Stimulated activated CD4-positive, alpha-beta T cell treated with anti-CD3 and anti-CD28 coated beads, Interleukin-2, amount 100 ng/mL, for 4 hours (primary cell): ENCODE measurements at regions not wholly inside any gene's neighbourhood (a gene's known extent, or its start where the extent isn't known, plus 50 kb on each side); places are given as distances from the start of the nearest gene placed in this dataset.

Experiments used
- DNase-seq: peaks from one replicate; pipeline ENCODE4 v3.0.0-alpha.2; 2020; ENCODE audit warnings: low read depth

- DNase-seq: no peak
These were observed 186.2 kb downstream of the SNAPC1 start for GRCh38 chr14:61948376-61948775.

- DNase-seq: no peak
These were observed 188.1 kb downstream of the SNAPC1 start for GRCh38 chr14:61950340-61950739.

DNA sequence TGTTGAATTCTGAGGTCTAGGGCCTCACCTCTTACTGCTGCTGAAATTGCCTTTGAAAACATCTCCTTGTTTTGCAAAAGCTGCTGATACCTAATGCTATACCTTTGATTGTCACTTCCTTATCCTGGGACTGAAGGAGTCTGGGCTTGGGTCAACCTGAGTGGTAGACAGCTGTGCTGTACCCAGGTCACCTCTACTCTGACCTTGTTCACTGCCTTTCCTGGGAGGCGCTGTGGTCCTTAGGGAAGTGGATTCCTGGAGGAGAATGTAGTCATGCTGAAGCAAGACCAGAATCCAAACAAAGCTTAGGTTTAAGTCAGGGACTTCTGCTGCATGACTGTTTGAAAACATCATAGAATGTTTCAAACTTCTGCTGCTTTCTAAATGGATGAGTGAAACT is 191.4 kb downstream of the SNAPC1 start:
- DNase-seq: no peak

DNA sequence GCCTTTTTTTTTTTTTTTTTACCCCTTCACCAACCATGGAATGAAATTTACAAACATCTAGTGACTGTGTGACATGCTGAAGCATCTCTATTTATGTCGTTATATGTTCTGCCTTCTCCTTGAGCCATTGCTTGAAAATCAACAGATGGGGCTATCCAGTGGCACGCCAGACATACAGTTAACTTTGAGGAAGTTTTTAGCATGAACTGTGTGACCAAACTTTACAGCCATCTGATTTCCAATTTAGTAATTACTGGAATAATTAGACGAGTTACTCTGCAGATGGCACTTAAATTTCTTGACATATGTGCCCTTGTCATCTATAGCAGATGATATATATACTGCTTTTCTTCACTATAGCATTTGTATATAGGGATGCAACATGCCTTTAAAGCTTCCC is 192.1 kb downstream of the SNAPC1 start:
- DNase-seq: no peak

DNA sequence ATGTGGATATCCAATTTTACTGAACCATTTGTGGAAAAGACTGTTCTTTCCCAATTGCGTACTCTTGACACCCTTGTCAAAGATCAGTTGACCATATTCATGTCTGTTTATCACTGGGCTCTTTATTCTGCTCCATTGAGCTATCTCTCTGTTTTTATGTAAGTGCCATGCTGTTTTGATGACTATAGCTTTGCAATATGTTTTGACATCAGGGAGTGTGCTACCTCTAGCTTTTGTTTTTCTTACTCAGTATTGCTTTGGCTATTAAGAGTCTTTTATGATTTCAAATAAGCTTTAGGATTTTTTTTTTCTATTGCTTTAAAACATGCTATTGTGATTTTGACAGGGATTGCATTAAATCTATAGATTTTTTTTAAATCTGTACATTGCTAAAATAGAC is 194.3 kb downstream of the SNAPC1 start:
- no peak for DNase-seq

DNA sequence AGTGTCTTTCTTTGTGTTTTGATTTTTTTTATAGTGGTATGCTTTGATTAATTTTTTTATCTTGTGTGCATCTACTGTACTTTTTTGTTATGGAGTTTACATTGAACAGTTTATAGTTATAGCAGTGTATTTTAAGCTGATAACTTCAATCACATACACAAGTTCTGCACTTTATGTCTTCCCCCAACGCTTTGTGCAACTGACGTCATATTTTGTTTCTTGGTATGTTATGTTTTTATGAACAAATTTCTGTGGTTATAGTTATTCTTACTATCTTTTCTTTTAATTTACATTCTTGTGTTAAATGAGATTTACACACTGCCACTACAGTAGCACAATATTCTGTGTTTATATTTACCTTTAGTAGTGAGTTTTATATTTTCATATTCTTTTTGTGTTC is 197.1 kb downstream of the SNAPC1 start:
- DNase-seq: no peak

DNA sequence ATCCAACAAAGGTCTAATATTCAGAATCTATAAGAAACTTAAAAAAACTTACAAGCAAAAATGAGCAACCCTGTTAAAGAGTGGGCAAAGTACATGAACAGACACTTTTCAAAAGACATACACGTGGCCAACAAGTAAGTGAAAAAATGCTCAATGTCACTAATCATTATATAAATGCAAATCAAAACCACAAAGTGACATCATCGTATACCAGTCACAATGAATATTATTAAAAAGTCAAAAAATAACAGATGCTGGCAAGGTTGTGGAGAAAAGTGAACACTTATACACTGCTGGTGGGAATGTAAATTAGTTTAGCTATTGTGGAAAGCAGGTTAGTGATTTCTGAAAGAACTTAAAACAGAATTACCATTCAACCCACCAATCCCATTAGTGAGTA is 199.1 kb downstream of the SNAPC1 start:
- no peak for DNase-seq

- DNase-seq: no peak
These were observed 201.7 kb downstream of the SNAPC1 start for GRCh38 chr14:61963926-61964325.

- no peak for DNase-seq
These were observed 203.0 kb downstream of the SNAPC1 start for GRCh38 chr14:61965030-61965745.

DNA sequence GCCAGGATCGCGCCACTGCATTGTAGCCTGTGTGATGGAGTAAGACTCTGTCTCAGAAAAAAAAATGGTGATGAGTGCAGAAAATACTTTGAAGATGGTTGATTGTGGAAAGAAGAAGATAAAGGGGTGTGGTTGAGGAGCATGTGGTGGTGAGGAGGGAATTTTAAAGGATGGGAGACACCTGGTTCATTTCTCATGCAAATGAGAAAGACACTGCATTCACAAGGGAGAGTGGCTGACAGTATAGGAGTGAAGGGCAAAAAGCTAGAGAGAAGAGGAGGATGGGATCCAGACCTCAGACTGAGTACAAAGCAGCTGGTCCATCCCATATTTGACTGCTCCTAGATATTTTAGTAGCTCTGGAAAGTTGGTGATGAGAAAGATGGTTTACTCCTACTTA is 206.0 kb downstream of the SNAPC1 start:
- DNase-seq: no peak

DNA sequence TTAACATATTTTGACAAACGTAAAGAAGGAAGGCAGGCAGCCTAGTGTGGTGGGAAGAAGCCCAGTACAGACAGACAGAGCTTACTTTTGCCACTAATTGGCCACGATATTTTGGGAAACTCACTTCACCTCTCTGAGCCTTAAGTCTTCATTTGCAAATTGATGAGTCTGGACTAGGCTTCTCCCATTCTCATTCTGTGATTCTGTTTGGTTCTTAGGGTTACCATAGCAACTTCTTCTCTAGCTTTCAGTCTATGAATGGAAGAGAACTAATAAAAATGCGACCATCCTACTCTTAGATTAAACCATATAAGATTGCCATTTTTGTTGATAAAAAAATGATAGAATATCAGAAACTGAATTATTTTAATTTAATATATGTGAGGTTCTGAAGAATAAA is 210.5 kb downstream of the SNAPC1 start:
- DNase-seq: no peak

DNA sequence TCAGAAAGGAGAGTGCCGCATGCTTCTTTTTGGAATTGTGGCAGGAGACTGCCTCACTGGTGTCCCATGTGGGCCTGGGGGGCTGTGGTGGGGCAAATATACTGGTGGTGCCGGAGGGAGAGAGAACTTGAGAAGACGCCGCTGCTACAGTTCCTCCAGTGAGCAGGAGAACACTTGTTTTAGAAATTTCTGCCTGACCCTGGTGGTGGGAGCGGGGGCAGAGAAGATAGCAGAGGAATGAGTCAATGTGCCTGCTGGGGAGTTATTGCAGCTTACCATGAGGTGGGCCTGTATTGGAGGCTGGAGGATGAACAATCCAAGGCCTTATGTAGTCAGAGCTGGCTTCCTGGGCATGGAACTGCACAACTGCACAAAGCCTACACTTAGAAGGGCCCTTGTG is 211.8 kb downstream of the SNAPC1 start:
- no peak for DNase-seq

DNA sequence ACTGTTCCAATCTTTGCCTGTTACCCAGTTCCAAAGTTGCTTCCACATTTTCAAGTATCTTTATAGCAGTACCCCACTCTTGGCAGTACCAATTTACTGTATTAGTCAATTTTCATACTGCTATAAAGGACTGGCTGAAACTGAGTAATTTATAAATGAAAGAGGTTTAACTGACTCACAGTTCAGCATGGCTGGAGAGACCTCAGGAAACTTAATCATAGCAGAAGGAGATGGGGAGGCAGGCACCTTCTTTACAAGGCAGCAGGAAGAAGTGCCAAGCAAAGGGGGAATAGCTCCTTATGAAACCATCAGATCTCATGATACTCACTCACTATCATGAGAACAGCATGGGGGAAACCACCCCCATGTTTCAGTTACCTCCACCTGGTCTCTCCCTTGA is 215.0 kb downstream of the SNAPC1 start:
- no peak for DNase-seq

DNA sequence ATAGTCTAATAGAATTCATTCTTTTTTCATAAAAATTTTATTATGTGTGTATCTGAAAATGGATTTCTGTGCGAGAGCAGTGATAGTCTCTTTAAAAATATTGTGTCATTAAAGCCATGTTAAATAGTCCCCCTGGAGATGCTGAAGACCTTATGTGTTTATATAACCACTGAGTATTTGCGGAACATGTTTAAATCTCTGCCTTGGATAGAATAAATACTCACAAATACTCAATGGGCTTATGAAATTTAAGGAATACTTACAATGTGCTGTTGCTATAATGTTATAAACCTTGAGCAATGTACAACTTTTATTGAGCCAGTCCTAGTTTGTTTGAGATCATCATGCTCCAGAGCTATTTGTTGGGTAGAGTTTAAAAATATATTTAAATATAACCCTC is 226.0 kb downstream of the SNAPC1 start:
- no peak for DNase-seq

DNA sequence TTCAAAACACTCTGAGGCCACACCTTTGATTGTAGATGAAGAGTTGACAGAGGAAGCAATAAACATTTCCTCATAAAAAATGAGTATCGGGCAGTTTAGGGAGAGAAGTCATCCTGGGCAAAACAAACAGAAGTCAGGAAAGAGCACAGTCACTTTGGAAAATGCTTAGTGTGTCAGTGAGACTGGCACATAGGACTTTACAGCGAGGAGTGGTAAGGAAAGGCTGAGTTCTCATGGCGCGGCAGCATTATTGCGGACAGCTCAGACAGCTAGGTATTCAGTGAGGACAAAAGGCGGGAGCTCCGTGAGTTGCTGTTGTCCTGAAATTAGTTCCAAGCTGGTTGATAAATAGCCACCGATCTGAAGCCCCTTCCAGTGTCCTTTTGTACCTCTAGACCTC is 229.9 kb downstream of the SNAPC1 start:
- no peak for DNase-seq

DNA sequence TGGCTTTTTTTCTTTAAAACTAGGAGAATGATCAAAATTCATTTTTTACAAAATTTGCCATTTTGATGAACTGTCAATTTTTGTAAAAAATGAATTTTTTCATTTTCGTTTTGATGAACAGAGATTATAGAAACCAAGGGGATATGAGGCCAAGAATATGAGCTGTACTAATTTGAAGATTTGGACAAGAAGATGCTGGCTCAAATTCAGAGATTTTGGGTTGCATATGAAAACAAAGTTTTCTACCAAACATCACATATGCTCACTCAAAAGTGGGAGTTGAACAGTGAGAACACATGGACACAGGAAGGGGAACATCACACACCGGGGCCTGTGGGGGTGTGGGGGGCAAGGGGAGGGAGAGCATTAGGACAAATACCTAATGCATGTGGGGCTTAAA is 230.7 kb downstream of the SNAPC1 start:
- DNase-seq: no peak

DNA sequence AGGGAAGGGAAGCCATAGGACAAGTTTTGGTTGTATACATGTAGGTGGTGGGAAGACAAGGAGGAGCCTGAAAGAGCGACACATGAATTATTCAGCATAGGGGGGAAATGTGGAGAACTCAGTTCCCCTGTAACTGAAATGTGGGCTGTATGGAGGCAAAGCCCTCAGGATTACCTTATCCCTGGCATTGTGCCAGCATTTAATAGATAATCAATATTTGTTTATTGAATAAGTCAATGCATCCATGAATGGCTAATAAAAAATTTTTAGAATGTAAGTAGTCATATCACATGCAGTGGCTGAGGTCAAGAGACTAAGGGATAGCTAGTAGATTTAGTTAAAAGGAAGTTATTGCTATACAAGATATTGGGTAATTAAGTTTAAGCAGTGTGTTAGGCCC is 232.4 kb downstream of the SNAPC1 start:
- DNase-seq: no peak

GRCh38 chr14:61996753-61997152 is 234.5 kb downstream of the SNAPC1 start:
- DNase-seq: no peak

GRCh38 chr14:61997161-61997560 is 234.9 kb downstream of the SNAPC1 start:
- DNase-seq: no peak

GRCh38 chr14:62001963-62002362 is 239.7 kb downstream of the SNAPC1 start:
- no peak for DNase-seq

GRCh38 chr14:62002642-62003041 is 240.4 kb downstream of the SNAPC1 start:
- DNase-seq: no peak

- DNase-seq: no peak
These were observed 241.5 kb downstream of the SNAPC1 start for GRCh38 chr14:62003701-62004100.

- no peak for DNase-seq
These were observed 244.0 kb downstream of the SNAPC1 start for GRCh38 chr14:62006116-62006731.

- DNase-seq: no peak
These were observed 253.0 kb downstream of the SNAPC1 start for GRCh38 chr14:62015243-62015642.
